GM13976 (cell line): ENCODE measurements at regions not wholly inside any gene's neighbourhood (a gene's known extent, or its start where the extent isn't known, plus 50 kb on each side); places are given as distances from the start of the nearest gene placed in this dataset.
"Not testable (repeated sequence)": the region's sequence is repeated elsewhere in the genome, so short reads cannot be mapped to it uniquely, and the experiment has no call there.

ENCODE experiments used
- DNase-seq: peaks from one replicate; pipeline ENCODE4 v3.0.0; 2012; ENCODE audit warnings: low spot score
- in situ Hi-C: fragments of 300-500 bp; cut with MboI; formaldehyde crosslinking; loops from one replicate; pipeline ENCODE4 v1.12.0; 2022; ENCODE audit warnings: low sequenced_read_pairs, mixed read lengths, inconsistent platforms; ENCODE audit not compliant: unreplicated experiment
- TF ChIP-seq, protein P1 (sequence below): IDR thresholded peaks from 2 replicates; pipeline ENCODE4 v1.5.1; 2012; ENCODE audit warnings: borderline replicate concordance, mild to moderate bottlenecking; ENCODE audit not compliant: insufficient read depth; ENCODE audit errors: extremely low read depth, missing control alignments, control extremely low read depth

DNA sequence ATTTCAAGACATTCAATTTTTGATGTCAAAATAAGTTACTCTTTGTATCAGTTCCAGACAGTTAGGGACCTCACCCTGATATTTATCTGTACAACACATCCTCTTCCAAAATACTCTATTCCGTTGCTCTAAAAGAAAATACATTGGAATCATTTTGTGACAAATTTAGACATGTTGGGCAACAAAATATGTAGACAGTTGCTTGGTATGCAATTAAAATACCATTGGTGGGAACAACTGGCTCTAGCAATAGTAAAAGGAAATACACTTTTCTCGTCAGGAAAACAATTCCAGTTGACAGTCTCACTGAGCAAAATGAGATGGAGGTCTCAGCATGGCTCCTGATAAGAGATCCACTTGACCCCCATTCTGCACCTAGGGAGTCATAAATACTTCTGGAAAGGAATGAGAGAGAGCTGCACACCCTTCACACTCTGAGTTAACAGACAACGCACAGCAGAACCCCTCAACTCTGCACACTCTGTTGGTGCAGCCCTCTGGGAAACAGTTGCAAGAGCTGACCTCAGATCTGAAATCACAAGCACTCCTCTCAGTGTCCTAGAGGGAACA lies 171.3 kb upstream of the NT5E start:
- no peak for DNase-seq
- TF ChIP-seq, protein P1, sequence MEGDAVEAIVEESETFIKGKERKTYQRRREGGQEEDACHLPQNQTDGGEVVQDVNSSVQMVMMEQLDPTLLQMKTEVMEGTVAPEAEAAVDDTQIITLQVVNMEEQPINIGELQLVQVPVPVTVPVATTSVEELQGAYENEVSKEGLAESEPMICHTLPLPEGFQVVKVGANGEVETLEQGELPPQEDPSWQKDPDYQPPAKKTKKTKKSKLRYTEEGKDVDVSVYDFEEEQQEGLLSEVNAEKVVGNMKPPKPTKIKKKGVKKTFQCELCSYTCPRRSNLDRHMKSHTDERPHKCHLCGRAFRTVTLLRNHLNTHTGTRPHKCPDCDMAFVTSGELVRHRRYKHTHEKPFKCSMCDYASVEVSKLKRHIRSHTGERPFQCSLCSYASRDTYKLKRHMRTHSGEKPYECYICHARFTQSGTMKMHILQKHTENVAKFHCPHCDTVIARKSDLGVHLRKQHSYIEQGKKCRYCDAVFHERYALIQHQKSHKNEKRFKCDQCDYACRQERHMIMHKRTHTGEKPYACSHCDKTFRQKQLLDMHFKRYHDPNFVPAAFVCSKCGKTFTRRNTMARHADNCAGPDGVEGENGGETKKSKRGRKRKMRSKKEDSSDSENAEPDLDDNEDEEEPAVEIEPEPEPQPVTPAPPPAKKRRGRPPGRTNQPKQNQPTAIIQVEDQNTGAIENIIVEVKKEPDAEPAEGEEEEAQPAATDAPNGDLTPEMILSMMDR: no peak
- in situ Hi-C loops: no loop called here

DNA sequence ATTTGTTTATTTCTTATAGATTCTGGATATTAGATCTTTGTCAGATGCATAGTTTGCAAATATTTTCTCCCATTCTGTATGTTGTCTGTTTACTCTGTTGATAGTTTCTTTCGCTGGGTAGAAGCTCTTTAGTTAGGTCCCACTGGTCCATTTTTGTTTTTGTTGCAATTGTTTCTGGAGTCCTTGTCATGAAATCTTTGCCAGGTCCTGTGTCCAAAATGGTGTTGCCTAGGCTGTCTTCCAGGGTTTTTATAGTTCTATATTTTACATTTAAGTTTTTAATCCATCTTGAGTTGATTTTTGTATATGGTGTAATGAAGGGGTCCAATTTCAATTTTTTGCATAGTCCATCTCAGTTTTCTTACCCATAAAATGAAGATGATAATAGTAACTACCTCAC lies 173.9 kb upstream of the NT5E start:
- DNase-seq, in situ Hi-C loops: not testable (repeated sequence)

DNA sequence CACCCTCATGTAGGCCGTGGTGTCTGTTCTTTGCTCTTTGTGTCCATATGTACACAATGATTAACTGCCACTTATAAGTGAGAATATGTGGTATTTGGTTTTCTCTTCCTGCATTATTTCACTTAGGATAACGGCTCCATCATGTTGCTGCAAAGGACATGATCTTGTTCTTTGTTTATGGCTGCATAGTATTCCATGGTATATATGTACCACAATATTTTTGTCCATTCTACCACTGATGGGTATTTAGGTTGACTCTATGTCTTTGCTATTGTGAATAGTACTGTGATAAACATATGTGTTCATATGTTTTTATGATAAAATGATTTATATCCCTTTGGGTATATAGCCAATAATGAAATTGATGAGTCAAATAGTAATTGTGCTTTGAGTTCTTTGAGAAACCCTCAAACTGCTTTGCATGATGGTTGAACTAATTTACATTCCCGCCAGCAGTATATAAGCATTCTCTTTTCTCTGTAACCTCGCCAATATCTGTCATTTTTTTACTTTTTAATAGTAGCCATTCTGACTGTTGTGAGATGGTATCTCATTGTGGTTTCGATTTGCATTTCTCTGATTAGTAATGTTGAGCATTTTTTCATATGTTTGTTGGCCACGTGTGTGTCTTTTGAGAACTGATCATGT lies 174.4 kb upstream of the NT5E start:
- TF ChIP-seq, protein P1: no peak
- DNase-seq: no peak
- in situ Hi-C loops: no loop called here

DNA sequence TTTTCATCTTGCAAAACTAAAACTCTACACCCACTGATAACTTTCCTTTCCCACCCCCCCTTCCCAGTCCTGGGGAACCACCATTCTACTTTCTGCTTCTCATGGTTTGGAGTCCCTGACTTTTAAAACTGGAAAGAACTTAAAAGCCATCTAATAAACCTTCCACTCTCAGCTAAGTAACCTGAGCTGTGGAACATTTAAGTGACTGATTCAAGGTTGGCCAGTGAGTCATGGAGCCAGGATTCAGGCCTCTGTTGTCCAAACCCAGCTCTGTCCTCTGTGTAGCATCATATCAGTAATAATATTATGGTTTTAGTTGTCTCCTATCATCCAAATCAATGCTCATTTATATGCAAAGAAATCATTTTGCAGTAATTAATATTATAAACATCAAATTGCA lies 176.0 kb upstream of the NT5E start:
- in situ Hi-C loops: no loop called here
- DNase-seq: no peak
- TF ChIP-seq, protein P1: no peak

DNA sequence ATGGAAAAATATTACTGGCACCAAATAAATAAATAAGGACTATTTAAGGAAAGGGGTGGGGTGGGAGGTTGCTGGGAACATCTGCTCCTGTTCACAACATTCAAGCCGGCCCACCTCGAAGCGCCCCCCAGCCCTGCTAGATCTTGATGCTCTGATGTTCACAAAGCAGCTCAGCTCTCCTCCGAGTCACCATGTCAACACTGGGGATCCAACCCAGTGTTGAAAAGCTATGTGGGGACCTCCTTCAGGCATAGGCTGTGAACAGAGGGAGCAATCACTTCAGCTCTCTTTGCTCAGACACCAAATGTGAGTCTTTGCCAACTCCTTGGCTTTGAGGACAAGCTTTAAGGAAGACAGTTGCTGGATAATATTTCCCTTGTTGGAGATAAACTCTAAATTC lies 176.8 kb upstream of the NT5E start:
- TF ChIP-seq, protein P1: no peak
- no peak for DNase-seq
- in situ Hi-C loops: no loop called here

DNA sequence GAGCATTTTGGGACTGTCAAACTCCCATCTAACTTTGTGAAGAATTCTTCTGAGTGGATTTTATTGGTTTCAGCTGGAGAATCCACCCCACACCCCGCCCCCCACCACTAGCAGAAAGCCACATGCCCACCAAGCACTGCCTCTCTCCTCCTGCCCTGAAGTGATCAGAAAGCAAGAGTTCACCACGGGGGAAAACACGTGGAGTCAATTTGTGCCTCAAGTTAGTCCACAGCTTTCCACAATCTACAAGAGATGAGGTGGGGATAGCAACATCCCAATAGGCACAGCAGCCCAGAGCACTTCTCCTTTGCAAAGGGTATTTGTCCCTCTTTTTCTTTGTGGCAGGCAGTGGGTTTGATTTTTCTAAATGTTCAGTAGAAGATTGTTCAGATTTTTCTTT lies 177.3 kb upstream of the NT5E start:
- in situ Hi-C loops: no loop called here
- TF ChIP-seq, protein P1: no peak

DNA sequence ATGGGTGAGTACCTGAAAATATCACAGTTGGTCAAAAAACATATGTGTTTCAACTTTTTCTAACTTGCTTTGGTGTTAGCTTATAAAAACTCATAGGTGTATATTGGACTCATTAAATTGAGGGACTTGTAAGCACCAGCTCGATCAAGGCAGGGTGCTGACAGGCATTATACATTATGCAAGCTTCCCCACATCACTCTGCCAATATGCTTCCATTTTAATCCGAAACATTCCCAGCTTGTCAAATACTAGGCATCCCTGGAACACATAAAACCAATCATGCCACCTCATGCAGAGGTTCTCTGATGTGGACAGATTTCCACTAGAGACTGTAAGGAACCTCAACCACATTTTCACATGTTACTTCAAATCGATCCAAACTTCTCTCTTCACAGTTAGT lies 187.3 kb upstream of the NT5E start:
- in situ Hi-C loops: no loop called here

More for the DNA sequence above, 177.3 kb upstream of the NT5E start:
- DNase-seq: no peak

More for the DNA sequence above, 187.3 kb upstream of the NT5E start:
- DNase-seq: no peak
- TF ChIP-seq, protein P1: no peak
